Hematopoietic multipotent progenitor cell treated with erythropoietin and hydrocortisone succinate and interleukin-3 and kit ligand, for 4 days (in vitro differentiated cells): ENCODE measurements at regions not wholly inside any gene's neighbourhood (a gene's known extent, or its start where the extent isn't known, plus 50 kb on each side); places are given as distances from the start of the nearest gene placed in this dataset.

Source experiments
- DNase-seq: peaks from one replicate; pipeline ENCODE4 v3.0.0-alpha.2; 2015

DNA sequence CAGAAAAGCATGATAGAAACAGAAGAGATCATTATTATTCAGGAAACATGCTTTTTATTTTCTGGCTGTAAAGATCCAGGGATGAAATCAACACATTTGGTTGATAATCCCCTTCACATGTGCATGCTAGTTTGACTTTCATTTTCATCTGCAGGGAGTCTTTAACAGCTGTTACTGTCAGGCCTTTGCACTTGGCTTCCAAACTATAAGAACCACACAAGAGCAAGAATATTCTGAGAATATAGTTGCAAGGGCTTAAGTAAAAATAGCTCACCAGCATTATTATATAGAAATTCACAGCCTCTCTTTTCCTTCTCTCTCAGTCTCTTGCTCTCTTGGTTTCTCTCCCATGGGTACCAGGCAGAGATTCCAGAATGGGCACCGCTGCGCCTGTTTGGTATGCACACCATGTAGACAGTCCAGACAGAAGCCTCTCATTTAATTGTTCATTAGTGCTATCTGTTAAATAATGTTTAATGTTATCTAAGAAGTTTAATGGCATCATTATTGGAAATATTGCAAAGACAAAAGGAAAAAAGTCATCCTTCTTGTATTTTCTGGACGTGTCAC lies 622.3 kb upstream of the PLXNA2 start:
- DNase-seq: no peak

DNA sequence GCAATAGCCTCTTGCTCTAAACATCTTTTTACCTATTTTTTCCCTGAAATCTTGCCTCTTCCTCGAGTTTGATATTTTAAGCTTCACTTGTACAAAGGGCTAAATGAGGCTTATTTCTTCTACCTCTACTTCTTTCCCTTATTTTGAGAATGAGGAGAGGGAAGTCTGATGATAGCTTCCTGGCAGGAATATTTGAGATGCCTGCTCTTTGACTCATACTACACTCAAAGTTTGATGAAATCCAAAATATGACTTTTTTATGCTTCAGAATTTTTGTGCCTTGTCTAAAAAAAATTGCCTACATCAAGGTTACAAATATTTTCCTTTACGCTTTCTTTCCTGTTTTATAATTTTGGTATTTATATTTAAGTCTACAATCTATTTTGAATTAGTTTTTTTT lies 624.4 kb upstream of the PLXNA2 start:
- DNase-seq: no peak

DNA sequence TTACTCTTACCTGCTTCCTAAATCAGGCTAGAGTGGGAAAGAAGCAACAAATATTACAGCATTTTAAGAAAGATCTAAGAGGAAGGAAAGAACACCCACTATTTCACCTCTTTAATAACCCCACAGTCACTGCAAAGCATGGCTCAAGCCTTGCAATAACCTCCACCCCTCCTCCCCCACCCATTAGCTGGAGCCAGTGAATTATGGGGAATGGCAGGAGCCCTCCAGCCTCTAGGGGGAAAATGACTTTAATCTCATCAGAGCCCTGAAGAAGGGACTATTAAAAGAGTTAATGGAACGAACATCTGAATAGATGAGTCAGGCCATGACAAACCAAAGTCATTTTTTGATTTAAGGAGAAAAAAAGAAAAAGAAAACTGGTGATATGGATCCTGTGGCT lies 630.7 kb upstream of the PLXNA2 start:
- no peak for DNase-seq

DNA sequence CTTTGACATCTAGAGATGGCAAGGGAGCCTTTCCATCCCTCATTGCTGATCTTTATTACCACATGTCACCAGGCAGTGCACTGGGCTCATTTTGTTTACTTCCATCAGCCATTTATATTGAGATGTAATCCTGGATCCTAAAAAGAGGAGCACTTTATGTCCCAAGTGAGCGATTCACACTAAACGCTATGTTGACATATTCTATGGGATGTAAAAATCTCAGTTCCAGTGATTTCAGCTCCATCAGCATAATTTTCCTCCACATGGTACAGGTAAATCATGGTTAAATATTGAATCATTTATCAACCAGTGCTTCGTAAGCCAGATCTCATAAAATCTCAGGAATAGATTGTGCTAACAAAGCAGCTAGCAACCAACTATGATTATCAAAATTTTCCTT lies 634.8 kb upstream of the PLXNA2 start:
- DNase-seq: no peak

DNA sequence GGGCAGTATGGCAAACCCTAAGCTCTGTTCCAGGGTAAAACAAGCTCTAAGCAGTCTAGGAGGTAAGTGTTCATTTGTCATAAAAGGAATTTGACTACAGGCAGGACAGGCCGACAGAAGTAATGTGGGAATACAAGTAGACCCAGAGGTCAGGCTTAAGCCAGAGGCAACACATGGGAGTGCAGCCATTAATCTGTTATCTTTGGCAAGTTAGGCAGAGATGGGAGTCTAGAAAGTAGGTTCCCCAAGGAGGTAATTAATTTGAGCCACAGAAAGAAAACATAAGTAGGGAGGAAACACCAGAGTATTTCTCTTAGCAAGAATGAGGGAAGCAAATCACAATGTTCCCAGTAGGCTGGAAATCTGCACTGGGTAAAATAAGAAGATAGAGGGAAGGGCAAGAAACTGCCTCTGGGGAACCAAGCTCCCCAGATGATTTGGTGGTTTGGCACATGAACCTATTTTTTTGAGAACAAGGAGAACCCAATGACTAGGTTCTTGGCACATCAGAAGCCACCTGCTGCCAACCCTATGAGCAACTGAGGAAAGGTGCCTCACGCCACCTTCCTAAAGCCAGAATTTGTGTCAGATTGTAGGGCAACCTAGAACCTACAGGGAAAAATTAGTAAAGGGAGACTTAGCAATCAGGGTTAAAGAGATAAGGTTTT lies 636.4 kb upstream of the PLXNA2 start:
- no peak for DNase-seq

DNA sequence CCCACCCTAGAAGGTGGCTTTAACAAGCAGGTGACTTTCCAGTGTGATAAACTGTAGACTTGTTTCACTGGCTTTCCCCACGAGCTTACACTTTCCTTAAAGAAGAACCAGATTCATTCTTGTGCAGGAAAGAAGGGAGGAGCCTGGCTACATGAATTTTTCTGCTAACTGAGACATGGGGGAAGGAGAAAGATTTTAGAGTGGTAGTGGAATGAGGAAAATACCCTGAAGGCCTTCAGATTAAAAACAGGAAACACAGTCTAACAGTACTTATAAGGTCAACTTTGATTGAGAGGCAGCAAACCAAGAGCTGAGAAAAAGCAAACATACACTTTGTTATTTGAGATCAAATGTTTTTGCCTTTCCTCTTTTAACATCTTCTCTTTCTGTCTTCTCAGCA lies 640.9 kb upstream of the PLXNA2 start:
- no peak for DNase-seq

DNA sequence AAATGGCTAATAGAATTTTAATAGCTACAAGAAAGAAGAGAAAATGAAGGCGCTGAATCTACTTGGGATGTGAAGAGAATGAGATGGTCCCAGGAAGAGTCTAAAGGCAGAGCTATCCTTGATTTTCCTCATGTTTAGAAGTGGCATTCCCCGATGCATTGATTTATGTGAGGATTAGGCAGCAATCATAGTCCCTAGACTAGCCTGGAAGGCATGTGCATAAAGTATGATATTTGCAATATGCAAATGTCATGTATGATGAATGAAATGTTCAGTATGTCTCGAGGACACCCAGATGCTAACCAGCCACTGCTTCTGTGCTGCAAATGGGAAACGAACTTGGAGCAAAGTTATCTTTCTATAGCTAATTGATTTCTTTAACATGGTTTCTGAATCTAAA lies 641.5 kb upstream of the PLXNA2 start:
- no peak for DNase-seq

DNA sequence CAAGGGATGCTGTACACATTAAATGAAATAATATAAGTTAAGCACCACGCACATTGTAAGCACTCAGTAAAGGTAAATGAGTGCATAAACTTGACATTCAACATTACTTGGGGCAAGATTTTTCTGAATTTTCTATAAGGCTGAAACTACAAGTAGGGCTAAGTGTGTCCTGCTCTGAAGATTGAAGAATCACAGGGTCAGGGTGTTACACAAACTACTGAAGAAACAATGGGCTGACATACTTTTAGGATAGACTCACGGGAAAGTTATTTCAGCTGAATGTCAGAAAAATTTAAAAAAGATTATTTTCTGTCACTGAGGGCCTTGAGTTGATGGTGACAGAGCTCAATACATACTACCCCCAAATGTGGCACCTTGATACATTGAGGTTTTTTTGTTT lies 644.2 kb upstream of the PLXNA2 start:
- DNase-seq: no peak

DNA sequence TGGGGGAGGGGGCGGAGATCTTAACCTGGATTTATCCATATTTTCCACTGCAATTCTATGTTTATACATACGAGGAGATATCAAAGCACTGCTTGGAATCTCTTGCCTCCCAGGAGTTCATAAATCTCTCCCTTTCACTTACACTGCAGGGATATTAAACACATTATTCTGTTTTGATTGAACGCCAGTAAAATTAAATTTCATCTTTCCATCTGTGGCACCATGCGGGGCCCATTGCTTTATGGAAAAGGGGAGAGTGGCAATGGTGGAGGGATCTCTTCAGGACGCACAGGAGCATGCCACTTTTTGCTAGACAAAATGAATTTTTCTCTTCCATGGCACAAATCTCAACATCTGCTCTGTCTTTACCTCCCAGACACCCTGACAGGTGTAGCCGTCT lies 648.0 kb upstream of the PLXNA2 start:
- DNase-seq: no peak

DNA sequence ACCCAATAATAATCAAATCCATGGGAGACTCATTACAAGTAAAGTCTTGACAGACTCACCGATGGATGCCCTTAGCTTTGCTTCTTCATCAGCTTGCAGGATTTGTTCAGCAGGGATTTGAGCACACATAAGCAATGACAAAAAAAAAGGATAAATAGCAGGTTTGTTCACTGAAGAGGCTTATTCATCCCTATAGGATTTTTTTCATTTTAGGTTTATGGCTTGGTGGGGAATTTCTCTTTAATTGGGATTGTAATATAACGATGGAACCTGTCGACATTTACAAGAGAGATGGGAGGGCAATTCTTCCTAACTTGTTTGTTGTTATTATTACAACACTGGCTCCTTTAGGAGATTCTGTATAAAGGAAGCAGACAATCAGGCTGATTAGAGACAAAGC lies 649.1 kb upstream of the PLXNA2 start:
- DNase-seq: no peak

DNA sequence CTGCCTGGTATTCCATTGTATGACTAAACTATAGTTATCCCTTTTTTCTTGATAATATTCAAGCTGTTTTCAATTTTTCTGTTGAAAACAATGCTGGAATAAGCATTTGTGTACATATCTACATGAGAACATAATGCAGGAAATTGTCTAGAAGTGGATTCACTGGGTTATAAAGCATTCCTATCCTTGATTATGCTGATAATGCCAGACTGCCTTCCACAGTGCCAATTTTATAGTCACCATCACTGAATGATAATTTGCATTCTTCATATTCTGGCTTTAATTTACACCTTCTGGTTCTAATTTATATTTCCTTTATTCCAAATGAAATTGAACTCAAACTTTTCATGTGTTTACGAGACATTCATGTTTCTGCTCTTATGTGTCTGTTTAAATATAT lies 651.0 kb upstream of the PLXNA2 start:
- DNase-seq: no peak

DNA sequence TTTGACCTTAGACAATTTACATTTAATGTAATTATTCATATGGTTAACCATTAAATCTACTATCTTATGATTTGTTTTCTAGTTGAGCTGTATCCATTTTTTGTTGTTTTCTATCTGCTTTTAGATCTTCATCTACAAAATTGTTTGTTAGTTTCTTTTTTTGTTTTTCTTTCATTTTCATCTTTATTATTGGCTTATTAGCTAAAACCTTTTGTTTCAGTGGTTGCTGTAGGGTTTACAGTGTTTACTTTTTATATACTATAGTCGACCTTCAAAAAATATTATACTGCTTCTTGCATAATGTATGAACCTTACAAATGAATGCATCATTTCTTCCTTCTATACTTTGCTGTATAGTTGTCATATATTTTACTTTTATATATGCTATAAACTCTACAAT lies 651.6 kb upstream of the PLXNA2 start:
- no peak for DNase-seq

DNA sequence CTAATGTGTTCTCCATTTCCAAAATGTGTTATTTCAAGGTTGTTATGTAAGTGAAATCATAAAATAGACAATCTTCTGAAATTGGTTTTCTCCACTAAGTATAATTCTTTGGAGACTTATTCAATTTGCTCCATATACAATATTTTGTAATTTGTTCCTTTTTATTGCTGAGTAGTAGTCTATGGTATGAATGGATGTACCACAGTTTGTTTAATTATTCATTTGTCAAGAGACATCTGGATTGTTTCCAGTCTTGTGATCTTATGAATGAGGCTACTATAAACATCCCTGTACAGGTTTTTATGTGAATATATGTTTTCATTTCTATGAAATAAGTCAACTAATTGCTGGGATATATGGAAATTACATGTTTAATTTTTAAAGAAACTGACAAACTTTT lies 652.6 kb upstream of the PLXNA2 start:
- no peak for DNase-seq

DNA sequence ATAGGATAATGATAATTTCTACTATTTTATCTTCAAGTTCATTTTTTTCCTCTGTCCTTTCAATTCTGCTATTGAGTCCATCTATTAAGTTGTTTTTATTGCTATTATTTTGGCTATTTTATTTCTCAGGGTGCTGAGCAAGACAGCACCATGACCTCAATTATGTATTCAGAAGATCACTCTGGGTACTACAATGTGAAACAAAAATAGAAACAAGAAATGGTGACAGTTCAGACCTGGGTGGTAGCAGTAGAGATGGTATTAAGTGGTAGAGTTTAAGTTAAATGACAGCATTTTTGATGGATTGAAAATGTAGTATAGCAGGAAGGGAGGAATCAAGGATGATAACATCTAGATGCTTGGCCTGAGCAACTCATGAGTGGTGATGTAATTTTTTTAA lies 655.3 kb upstream of the PLXNA2 start:
- no peak for DNase-seq

DNA sequence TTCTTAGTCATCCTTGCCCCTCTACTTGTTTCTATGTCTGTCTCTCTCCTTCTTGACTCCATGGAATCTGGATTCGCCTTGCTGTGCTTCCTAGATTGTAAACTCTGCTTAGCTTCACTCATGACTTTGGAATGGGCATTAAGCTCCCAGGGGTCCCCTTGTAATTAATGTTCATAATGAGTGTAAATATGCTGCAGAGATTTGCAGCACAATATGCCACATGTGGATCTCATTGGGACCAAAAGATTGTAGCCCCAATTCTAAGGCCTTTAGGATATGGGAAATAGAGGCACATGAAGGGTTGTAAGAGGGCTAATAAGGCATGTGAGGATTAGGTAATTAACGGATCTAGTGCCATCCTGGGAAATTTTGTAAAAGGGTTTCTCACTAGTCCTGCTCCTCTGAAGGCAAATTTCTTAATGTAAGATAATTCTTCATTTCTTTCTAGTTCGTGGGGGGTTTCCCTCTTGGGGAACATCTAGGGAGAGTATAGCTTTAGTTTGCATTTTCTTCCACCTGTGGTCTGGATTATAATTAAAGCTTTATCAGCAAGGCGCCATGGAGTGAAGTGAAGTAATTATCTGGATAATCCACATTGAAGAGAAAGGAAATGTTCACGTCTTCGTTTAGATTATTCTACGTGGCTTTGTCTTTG lies 659.2 kb upstream of the PLXNA2 start:
- DNase-seq: no peak

DNA sequence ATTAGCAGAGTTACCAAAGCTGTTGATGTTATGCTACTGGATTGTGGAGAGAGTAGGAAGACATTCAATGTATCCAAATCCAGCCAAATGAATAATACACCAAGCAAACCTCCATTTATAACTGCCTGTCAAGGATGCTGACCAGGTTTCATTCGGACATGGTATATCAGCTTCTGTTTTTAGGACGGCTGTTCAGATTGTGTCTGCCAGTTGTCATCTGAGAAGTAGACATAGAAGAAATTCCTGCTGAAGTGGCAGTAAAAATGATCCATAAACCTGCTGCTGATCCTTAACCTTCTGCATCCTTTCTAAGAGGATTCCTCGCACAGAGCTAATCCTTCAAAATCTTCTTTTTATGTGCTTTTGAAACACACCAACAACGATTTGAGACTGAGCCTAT lies 663.6 kb upstream of the PLXNA2 start:
- DNase-seq: no peak

DNA sequence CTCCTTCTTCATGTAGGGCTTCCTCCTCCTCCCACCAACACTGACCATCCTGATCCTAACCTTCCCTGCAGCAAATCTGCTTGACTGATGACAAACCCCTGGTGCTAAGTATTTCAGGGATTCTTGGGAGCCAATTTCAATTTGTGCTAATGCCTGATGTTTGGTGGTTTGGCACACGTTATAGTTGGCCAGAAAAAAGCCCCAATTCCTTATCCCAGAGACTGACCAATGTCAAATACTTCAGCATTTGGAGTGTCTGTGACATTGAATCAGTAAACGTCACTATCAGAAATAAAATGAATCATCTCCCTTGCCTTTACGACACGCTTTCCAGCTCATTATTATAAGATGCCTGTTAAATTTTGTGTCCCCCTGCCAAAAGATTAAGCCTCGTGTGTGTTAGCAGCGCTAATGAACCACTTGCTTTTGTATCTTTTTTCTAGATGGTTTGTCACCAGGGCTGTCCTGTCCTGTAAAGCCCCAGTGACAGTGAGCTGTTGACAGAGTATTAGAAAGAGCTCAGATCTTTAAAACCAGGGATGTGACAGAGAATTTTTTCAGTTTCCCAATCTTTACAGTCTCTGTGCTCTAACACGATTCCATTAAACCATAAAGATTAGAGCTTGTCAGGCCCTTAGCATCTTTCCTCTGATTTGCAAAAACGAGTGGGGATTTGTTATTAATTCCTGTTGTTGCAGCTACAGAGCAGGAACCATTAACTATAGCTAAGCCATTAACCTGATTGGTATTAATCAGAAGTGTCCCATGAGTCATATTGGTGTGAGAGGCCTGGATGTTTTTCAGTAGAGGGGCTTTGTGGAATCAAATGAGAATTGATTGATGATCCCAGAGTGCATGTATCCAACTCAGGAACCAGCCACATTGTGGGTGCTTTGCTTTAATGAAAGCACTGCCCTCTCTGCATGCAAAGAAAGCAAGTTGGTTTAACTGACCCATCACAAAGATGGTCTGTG lies 665.1 kb upstream of the PLXNA2 start:
- no peak for DNase-seq

DNA sequence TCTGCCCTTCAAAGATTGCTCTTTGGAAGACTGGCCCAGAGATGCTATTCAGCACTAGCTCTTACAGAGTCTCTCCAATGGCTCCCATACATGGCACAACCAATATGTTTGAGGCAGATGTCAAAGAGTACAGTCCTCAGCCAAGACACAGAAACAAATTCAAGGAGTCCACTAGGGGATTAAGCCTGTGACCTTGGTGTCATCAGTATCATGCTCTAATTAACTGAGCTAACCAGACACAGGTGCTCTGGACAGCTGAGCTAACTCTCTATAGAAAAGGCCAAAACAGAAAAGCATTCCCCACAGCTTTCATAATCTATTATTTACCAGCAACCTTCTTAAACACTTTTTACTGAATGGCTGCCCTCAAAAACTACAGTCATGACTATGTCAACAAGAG lies 666.0 kb upstream of the PLXNA2 start:
- no peak for DNase-seq

DNA sequence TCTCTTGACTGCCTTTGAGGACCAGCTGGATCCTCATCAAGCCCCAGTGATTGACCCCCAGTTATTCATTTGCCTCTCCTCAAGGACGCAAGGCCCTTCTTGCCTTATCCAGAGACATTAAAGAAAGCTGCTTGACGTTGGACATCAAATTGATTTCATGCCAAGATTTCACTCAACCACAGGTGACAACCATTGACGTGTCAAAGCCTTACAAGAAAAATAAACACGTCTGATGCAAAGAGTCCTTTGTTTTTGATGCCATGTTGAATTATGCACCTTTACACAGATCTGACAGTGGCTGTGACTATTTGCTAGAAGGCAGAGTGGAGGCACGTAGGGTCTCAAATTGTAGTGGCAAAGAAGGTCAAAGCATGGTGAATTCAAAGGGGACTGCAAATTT lies 666.2 kb upstream of the CAMK1G start:
- DNase-seq: no peak

DNA sequence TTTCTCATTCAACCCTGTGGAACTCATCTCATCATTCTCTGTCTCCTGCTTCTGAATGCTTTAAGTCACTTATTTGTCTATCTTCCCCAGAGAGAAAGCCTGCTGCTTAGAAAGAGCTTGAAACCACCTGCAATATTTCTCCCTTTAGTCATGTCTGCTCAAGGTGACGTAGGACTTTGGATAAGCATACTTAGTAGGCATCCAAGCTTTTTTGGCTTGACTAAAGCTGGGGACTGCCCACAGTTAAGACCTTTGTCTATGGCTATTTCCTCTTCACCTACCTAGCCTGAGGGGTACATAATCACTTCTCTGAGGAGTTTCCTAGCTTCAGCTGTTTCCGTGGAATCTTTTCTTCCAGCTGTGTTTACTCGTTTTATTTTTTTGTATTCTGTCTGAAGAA lies 665.8 kb upstream of the CAMK1G start:
- DNase-seq: no peak

DNA sequence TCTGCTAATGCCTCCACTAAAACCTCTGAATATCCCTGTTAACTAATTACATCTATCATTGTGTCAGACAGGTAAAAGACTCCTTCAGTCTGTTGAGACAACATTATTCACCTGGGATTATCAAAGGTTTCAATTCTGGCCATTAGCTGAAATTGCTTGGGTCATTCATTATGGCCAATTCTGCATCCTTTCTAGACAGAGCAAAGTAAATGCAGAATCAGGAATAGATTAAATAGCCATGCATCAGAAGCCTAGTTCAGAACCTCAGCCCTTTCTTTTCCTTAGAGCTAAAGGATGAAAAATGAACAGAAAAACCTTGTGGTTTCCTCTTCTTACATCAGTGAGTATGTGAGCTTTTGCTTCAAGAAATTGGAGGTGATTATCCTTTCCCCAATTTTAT lies 665.4 kb upstream of the CAMK1G start:
- DNase-seq: no peak

DNA sequence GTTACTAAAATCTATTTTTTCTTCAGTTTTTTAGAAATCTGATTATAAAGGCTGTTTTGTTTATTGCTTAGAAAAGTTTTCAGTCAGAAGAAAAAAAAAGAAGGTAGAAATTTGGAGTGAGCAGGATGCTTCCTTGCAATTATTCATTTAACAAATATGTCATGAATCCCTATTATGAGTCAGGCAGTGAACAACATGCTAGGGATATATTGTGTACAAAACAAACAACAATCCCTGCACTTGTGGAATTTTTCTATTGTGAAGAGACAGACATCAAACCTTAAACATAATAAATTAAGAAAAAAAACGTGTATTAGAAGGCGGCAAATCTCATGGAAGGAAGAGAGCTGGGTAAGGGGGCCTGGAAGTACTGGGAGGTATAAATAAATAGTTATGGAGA lies 664.1 kb upstream of the CAMK1G start:
- no peak for DNase-seq

DNA sequence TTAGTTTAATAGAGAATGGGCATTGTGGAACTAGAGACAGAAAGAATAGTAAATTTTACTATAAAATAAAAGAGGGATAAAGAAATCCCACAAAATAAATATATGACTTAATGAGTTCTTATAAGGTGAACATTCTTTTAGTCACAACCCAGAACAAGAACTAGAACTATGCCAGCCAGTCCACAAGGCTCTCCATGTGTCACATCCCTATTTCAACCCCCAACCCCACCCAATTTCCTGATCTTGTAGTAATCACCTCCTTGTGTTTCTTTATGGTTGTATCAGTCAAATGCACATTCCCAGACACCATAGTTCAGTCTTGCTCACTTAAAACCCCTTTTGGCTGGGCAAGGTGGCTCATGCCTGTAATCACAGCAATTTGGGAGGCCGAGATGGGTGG lies 662.3 kb upstream of the CAMK1G start:
- DNase-seq: no peak

DNA sequence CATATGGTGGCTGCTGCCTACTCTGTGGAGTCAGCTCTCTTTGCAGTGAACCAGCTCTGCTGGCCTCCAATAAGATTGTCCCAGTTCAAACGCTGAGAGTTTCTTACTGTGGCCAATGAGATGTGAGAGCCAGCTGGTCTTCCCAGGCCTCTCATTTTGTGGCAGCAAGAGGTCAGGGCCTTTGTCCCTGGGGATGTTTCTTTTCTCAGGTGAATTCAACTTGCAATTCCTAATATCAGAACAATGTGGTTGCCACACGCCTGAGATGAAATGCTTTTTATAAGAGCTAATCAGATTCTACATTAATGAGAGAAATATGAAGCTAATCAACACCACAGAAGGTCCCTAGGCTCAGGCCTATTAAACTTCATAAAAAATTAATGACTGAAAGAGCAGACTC lies 660.1 kb upstream of the CAMK1G start:
- DNase-seq: no peak
